ENCODE measurements at regions not wholly inside any gene's neighbourhood (a gene's known extent, or its start where the extent isn't known, plus 50 kb on each side); places are given as distances from the start of the nearest gene placed in this dataset.

DNA sequence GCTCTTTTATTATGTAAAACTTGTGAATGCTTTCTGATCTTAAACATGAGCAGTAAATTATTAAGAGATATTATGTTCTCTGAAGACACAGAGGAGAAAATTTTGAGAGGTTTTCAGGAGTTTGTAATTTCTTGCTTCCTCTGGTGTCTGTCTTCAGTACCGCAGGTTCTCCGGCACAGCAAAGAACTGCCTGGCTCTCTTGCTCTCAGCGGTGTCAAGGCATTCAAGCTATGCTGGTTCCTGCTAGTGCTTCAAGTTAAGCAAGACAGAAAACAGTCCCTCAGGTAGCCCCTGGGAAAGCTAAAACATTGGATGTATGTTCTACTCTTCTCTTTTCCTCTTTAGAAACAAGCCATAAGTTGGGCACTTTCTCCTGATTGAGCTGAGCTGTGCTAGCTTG, 120.2 kb upstream of the CENPE start:
- in situ Hi-C loops (cut with MboI), result no loop called here
- FAIRE-seq (no peak), ATAC-seq (no peak), DNase-seq (ENCODE audit: extremely low read depth in 1 of 4, low spot score in 3 of 4) (no peak)
- Histone ChIP-seq H3K9me3 (replicated peaks; ENCODE audit: control insufficient read depth, insufficient read depth, low read depth, low read length) (no peaks in the 10 kb centered on the region), H3K4me1 (replicated peaks in 1 of 2; ENCODE audit: control insufficient read depth in 2 of 2, insufficient read depth in 2 of 2, low read length in 2 of 2) (no peaks in the 10 kb centered on the region), H3K36me3 (ENCODE audit: control insufficient read depth, insufficient read depth, low read length) (no peaks in the 10 kb centered on the region), H4K20me1 (replicated peaks; ENCODE audit: control insufficient read depth, insufficient read depth, low read length) (no peaks in the 10 kb centered on the region), H3K9me1 (ENCODE audit: control insufficient read depth, insufficient read depth, low read length) (no peaks in the 10 kb centered on the region), H3K4me2 (ENCODE audit: insufficient read depth, low read length) (no peak overlapping the region), H3K27ac (ENCODE audit: extremely low read depth, low read depth, low read length) (no peak overlapping the region), H3K27me3 (ENCODE audit: control insufficient read depth in 2 of 2, insufficient read depth in 2 of 2, low read length in 2 of 2) (no peaks in the 10 kb centered on the region), H3K4me3 (no peak overlapping the region), H2AFZ (ENCODE audit: low read depth, low read length) (no peak overlapping the region), H3K9ac (ENCODE audit: insufficient read depth in 1 of 2, low read depth in 2 of 2, low read length in 2 of 2) (no peak overlapping the region), H3K79me2 (ENCODE audit: control insufficient read depth, insufficient read depth, low read length) (no peaks in the 10 kb centered on the region)
- intact Hi-C loops (cut with micrococcal nuclease), result no loop called here
- CTCF ChIA-PET (ENCODE audit: low intra/inter-chr PET ratio), result no interaction called here
- TF ChIP-seq SREBF2 (CRISPR knock-in tag; IDR thresholded peaks at IDR 0.05) (no peak), FIP1L1 (IDR thresholded peaks at IDR 0.05; ENCODE audit: low read depth, low read length, poor library complexity, severe bottlenecking) (no peak)
- BruUV-seq (replicated peaks), result no TSS peak
- POLR2A ChIA-PET, result interaction anchor here (0.6 kb wide), 1 partner anchor 1860 kb away, joined by 3 read pairs; no protein-coding TSS in a partner anchor
- WGBS (ENCODE audit: insufficient coverage, low coverage, missing lambda C conversion rate), result 14% methylated on average over 3 of the region's 3 CpGs

DNA sequence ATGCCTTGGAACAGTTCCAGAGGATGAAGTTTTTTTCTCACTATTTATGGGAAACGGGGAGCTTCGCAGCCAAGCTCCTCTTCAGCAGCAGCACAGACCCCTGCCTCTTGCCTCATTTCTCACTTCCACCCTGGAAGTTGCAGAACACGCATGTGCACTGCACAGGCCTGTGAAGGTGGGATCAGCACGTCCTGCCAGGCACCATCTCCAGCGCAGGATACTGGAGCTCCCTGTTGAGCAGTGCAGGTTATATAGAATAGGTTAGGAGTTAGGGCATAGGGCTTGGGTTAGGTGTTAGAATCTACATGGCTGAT, 110.1 kb upstream of the CENPE start:
- Histone ChIP-seq H4K20me1 (replicated peaks; ENCODE audit: control insufficient read depth, insufficient read depth, low read length) (no peaks in the 10 kb centered on the region; the same call in 1 of the 2 replicates), H3K27me3 (ENCODE audit: control insufficient read depth in 2 of 2, insufficient read depth in 2 of 2, low read length in 2 of 2) (no peaks in the 10 kb centered on the region), H3K36me3 (ENCODE audit: control insufficient read depth, insufficient read depth, low read length) (no peaks in the 10 kb centered on the region), H3K4me1 (replicated peaks in 1 of 2; ENCODE audit: control insufficient read depth in 2 of 2, insufficient read depth in 2 of 2, low read length in 2 of 2) (peaks cover 4% of the 10 kb centered on the region in 2 experiments; a peak in 1 of 5 replicates), H3K27ac (ENCODE audit: extremely low read depth, low read depth, low read length) (no peak overlapping the region), H3K9me3 (replicated peaks; ENCODE audit: control insufficient read depth, insufficient read depth, low read depth, low read length) (no peaks in the 10 kb centered on the region), H2AFZ (ENCODE audit: low read depth, low read length) (no peak overlapping the region), H3K4me2 (ENCODE audit: insufficient read depth, low read length) (no peak overlapping the region), H3K9me1 (ENCODE audit: control insufficient read depth, insufficient read depth, low read length) (no peaks in the 10 kb centered on the region), H3K4me3 (no peak overlapping the region), H3K79me2 (ENCODE audit: control insufficient read depth, insufficient read depth, low read length) (no peaks in the 10 kb centered on the region), H3K9ac (ENCODE audit: insufficient read depth in 1 of 2, low read depth in 2 of 2, low read length in 2 of 2) (no peak overlapping the region)
- 0 out of 3 replicates have a peak, but pooled peaks have one; percentile 26 for ATAC-seq
- 33% methylated on average over 3 of the region's 5 CpGs for WGBS (ENCODE audit: insufficient coverage, low coverage, missing lambda C conversion rate)
- FAIRE-seq, result no peak
- CTCF ChIA-PET (ENCODE audit: low intra/inter-chr PET ratio), result no interaction called here
- POLR2A ChIA-PET, result interaction anchor here (1.3 kb wide), 1 partner anchor 28 kb away, joined by 6 read pairs; no protein-coding TSS in a partner anchor
- intact Hi-C loops (cut with micrococcal nuclease), result no loop called here
- DNase-seq (ENCODE audit: extremely low read depth in 1 of 4, low spot score in 3 of 4), result no peak
- in situ Hi-C loops (cut with MboI), result no loop called here
- BruUV-seq (replicated peaks), result no TSS peak
- TF ChIP-seq ETV1 (tag; conservative IDR thresholded peaks at IDR 0.05; ENCODE audit: low read depth) (no peak), ZNF212 (CRISPR knock-in tag; IDR thresholded peaks at IDR 0.05) (no peak), ZNF263 (CRISPR knock-in tag; IDR thresholded peaks at IDR 0.05; ENCODE audit: borderline replicate concordance) (no peak), SMARCA5 (IDR thresholded peaks at IDR 0.05) (no peak), NFE2 (IDR thresholded peaks at IDR 0.05; ENCODE audit: low read depth) (no peak), CBX1 (IDR thresholded peaks at IDR 0.05; ENCODE audit: low read depth) (no peak), TAF7 (tag; IDR thresholded peaks at IDR 0.05) (no peak), NFATC3 (IDR thresholded peaks at IDR 0.05) (no peak), HMBOX1 (IDR thresholded peaks at IDR 0.05) (no peak), ZNF384 (IDR thresholded peaks at IDR 0.05; ENCODE audit: low read depth, low read length) (no peak), JUN (IDR thresholded peaks at IDR 0.05; ENCODE audit: borderline replicate concordance, low read depth, low read length) (no peak), JUN (CRISPR knock-in tag; IDR thresholded peaks at IDR 0.05; ENCODE audit: borderline replicate concordance) (no peak), TGIF2 (CRISPR knock-in tag; IDR thresholded peaks at IDR 0.05) (no peak), CBX8 (IDR thresholded peaks at IDR 0.05; ENCODE audit: borderline replicate concordance, extremely low read depth, low read depth, low read length, poor library complexity, severe bottlenecking) (no peak)
- TF ChIP-seq, protein P1, sequence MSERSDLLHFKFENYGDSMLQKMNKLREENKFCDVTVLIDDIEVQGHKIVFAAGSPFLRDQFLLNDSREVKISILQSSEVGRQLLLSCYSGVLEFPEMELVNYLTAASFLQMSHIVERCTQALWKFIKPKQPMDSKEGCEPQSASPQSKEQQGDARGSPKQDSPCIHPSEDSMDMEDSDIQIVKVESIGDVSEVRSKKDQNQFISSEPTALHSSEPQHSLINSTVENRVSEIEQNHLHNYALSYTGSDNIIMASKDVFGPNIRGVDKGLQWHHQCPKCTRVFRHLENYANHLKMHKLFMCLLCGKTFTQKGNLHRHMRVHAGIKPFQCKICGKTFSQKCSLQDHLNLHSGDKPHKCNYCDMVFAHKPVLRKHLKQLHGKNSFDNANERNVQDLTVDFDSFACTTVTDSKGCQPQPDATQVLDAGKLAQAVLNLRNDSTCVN (CRISPR knock-in tag; IDR thresholded peaks at IDR 0.05), result no peak

Measured in K562 (cell line).